OCI-LY3 (cell line): ENCODE measurements at regions not wholly inside any gene's neighbourhood (a gene's known extent, or its start where the extent isn't known, plus 50 kb on each side); places are given as distances from the start of the nearest gene placed in this dataset.

Experiments
- CTCF ChIP-seq: fragments of 200-600, 300-600 bp; sonication (generic); IDR thresholded peaks from 2 replicates; pipeline ENCODE4 v1.5.1; 2014; ENCODE audit warnings: antibody characterized with exemption, low read length, low read depth
- EZH2phosphoT487 ChIP-seq: fragments of 200-600 bp; shearing (Covaris generic); IDR thresholded peaks from 2 replicates; pipeline ENCODE4 v1.6.1; 2018; ENCODE audit warnings: antibody characterized with exemption, mixed run types, low read depth

- no peak for TF ChIP-seq EZH2phosphoT487
- no peak for TF ChIP-seq CTCF
Observed at GRCh38 chr22:48871176-48871840, 956.4 kb downstream of the BRD1 start.
